NCI-H2171 (cell line): ENCODE measurements at regions not wholly inside any gene's neighbourhood (a gene's known extent, or its start where the extent isn't known, plus 50 kb on each side); places are given as distances from the start of the nearest gene placed in this dataset.
"Not testable (repeated sequence)": the region's sequence is repeated elsewhere in the genome, so short reads cannot be mapped to it uniquely, and the experiment has no call there.

Source experiments
- DNase-seq: peaks from one replicate; lab custom pipeline; 2025; lab: John Stamatoyannopoulos, UW

DNA sequence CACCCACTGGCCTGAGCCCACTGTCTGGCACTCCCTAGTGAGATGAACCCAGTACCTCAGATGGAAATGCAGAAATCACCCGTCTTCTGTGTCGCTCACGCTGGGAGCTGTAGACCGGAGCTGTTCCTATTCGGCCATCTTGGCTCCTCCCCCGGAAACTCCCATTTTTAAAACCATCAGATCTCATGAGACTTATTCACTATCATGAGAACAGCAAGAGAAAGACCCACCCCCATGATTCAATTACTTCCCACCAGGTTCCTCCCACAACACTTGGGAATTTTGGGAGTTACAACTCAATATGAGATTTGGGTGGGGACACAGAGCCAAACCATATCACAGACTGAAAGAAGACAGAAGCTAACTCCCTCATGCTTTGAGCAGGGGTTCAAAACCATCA, 134.5 kb downstream of the SLC39A8 start:
- not testable (repeated sequence) for DNase-seq

DNA sequence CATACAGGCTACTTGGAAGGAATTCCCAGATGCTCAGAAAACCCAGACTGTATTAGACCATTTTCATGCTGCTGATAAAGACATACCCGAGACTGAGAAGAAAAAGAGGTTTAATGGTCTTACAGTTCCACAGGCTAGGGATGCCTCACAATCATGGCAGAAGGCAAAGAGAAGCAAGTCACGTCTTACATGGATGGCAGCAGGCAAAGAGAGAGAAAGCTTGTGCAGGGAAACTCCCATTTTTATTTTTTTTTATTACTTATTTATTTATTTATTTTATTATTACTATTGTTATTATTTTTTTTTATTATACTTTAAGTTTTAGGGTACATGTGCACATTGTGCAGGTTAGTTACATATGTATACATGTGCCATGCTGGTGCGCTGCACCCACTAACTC, 140.6 kb downstream of the SLC39A8 start:
- not testable (repeated sequence) for DNase-seq

DNA sequence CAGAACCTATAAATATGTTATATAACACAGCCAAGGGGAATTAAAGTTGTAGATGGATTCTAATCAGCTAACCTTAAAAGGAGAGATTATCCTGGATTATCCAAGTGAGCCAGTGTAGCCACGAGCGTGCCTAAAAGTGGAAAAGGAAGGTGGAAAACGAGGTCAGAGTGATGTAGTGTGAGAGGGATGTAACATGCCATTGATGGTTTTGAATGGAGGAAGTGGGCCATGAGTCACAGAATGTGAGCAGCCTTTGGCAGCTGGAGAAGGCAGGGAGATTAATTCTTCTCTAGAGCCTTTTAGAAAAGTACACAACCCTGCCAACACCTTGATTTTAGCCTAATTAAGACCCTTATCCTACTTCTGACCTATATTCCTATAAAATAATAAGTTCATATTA, 149.1 kb downstream of the SLC39A8 start:
- no peak for DNase-seq

DNA sequence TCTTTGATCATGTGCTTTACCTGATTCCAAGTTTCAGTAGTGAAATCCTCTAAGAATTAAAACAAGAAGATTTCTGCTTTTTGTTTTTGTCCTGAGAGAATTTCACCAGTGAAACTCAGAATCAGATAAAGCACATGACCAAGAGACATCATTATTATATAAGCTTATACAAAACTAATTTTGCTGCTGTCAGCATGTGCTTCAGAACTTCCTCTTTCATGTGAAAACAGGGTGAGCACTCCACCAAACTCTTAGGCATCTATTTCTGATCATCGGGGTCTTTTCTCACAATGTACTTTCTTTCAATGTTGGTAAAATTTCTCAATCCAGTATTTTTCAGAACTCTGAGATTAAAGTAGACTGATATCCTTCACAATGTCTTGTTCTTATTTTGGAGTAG, 152.1 kb downstream of the SLC39A8 start:
- no peak for DNase-seq

DNA sequence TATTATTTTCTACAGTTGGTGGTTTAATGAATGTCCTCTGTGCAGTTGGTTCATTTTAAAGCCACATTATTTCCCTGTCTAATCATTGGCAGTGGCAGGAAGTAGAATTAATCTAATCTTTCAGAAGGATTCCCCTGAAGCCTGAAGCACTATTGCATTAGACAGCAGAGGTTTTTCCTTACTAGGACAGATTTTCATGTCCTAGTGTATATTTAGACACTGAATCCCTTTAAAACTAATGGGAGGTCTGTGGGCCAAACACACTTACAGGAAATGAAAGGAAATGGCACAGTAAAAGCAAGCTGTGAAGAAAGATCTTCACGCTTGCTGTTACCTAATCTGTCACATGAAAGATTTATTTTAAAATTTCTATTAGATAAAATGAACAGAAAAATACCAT, 165.2 kb downstream of the SLC39A8 start:
- DNase-seq = no peak

DNA sequence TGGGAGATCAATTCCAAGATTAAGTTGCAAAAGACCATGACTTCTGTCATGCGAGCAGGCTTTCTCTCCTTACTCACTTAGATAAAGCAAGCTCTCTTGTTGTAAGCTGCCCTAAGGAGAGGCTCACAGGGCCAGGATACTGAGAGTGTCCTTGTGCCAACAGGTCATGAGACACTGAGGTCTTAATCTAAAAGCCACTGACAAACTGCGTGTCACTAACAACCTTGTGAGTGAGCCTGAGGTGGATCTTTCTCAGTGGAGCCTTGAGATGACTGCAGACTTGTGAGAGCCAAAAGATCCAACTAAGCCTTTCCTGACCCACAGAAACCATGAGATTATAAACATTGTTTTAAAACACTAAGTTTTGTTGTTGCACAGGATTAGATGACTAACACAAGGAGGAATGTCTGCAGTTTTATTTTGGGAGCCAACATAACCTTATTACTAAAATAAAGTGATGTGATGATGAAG, 170.5 kb downstream of the SLC39A8 start:
- no peak for DNase-seq

DNA sequence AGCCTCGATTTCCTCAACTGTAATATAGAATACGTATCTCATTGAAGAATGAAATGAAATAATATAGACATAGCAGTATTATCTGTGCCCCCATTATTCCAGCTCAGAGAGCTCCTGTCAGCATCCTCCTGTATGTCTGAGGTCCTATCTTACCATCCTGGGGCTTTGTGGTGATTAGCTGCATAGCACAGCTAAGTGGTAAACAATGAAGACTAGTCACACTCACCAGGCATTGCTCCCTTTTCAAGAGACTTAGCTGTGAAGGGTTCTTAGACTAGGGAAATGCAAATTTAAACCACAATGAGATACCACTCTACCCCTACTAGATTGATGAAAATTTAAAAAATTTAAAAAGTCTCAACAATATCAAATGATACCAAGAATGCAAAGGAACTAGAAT, 172.9 kb downstream of the SLC39A8 start:
- no peak for DNase-seq

DNA sequence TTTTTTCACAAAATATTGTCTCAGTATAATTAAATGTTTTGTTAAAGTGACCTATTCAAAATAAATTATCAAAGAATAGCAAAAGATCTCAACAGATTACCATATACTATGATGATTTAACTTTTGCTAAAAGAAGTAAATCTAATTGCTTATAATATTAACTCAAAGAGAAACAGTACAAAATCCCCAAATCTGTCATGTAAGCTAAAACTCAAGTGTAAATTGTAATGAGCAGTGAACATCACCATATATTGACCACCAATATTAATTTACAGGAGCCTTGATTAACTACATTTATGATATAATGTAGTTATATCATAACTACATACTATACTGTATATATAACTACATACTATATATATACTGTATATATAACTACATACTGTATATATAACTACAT, 174.4 kb downstream of the SLC39A8 start:
- DNase-seq = no peak

DNA sequence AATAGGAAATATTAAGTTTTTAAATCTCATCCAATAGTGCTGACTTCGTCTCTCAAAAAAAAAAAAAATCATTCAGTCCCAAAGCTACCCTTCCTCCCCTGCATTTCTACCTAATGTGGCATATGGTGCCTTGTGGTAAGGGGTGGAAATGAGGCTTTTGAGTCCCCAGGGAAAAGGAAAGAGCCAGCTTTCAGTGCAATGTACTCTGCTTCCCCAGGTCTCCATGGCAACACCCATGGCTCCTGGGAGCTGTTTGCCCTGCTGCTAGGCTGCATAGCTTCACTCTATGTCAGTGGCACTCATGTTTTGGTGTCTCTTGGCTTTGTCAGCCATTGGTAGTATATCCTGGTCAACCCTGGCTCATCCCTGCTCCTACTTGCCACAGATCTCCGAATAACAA, 175.9 kb downstream of the SLC39A8 start:
- DNase-seq = peak; percentile 89

DNA sequence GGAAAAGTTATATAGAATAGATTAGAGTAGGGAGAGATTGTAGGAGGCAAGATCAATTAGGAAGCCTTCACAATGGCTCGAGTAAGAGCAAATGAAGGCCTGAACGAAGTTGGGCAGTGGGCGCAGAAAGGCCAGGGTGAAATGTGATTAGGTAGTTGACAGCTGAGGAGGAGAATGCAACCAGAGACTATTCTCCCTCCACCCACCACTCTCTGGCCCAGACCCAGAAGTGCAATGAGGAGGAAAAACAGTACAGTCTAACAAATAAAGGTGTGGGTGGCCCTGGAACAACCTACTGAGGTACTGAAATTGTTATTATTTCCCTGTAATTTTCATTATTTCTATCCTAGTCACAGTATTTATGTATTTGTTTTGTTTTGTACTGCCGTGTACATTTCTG, 176.7 kb downstream of the SLC39A8 start:
- DNase-seq = peak; percentile 61

DNA sequence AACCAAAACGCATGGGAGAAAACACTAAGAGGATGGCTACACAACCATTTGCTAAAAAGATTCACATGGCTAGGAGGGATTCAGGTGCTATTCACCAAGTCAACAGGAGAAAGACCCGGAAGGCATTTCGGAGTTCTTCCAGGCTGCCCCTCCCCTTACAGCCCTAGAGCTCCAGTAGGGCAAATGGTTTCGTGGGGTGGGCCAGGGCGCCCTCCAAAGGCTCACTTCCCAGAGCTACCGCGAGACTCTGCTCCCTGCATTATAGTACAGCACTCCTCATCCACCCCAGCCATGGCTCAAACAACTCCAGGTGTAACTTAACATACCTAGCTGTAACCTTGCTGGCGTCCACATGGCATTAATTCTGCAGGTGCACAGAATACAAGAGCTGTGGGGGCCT, 179.7 kb downstream of the SLC39A8 start:
- no peak for DNase-seq

DNA sequence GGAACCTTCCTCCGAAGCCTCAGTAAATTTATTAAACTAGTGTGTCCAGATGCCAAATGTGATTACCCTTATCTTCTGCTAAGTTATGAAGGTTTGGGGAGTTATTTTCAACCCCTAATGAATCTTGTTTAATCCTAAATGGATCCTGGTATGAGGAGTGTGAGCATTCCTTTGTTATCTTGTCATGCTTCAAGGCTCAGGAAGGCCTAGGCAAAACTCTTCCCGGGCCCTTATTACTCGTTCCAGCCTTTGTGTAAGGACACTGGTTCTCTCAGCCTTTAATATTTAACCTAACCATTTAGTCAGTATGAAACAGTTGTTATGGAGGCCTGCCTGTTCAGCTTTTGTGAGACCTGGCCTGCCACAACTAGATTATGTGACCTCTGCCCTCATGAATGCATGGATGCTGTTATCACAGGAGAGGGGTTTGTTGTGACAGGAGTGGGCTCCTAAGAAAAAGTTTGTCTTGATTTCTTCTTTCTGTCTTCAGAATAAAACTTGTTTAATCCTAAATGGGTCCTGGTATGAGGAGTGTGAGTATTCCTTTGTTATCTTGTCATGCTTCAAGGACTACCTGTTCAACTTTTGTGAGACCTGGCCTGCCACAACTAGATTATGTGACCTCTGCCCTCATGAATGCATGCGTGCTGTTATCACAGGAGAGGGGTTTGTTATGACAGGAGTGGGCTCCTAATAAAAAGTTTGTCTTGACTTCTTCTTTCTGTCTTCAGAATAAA, 181.7 kb downstream of the SLC39A8 start:
- DNase-seq = no peak

DNA sequence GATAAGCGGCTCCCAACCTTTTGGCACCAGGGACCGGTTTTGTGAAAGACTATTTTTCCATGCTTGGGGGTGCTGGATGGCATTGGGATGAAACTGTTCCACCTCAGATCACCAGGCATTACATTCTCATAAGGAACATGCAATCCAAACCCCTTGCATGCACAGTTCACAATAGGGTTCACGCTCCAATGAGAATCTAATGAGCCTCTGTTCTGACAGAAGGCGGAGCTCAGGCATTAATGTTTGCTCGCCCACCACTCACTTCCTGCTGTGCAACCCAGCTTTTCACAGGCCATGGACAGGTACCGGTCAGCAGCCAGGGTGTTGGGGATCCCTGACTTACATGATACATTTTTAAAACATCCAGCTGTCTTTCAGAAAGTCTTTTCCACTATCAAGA, 187.3 kb downstream of the SLC39A8 start:
- DNase-seq = peak; percentile 39

DNA sequence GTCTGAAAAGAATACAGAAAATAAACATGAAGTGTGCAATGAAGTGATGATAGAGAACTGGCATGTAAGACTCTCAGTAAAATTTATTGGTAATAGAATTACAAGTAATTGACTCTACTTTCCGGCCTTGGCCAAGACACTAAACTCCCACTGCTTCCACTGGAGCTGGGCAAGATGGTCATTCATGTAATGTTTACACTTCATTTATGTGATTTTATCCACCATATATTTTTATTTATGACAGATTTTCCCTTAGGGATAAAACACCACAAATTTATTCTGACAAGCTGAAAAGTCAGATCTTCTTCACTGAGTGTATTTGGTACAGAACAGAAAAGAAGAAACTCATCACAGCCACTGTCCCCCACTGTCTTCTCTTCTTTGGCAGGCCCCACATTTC, 191.9 kb downstream of the SLC39A8 start:
- no peak for DNase-seq

DNA sequence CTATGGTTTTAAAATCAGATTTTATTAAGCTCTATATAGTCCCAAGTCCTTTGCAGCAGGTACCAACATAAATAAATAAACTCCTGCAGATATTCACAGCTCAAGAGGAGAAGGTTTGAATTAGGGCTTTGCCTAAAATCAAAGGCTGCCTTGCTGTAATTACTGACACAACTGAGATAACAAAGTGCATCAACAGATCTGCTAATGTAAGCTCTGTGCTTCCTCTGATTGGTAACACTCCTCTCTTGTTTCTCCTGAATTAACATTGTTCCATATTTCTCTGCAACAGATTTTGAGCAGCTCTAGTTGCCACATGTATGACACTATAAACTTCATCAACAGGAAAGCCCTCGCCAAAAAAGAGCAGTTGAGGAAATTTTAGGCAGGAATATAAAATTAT, 193.6 kb downstream of the SLC39A8 start:
- no peak for DNase-seq

DNA sequence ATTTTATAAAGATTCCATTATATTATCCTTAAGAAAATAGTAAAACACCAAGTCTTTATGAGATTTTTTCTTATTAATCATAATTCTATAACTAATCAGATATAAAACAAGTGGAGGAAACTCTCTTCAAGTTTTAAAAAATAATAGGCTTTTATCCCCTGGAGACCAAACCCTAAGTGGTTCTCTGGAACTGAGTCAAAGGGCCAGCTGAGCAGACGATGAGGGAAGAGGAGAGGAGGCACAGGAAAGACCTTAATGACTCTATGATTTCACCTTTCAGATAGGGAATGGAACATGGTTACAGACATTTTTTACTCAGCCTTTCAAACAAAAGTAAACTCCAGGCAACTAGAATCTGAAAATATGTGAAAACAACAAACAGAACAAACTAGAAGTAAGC, 201.8 kb downstream of the SLC39A8 start:
- DNase-seq = no peak

DNA sequence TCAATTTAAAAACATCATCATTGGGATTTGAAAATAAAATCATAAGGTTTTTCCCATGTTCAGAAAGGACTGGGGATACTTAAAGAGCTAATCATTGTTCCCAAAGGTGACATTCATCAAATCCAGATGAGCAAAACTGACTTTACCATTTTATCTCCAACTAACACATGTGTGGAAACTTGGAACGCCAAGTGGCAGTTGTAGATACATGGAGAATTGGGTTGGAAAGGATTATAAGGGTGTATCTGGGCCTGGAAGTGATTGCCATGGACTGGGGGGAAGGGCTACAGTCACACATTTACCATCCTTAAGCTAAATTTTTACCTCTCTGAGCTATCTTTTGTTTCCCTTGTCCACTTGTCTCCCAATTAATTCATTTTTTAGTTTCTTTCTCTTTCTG, 203.4 kb downstream of the SLC39A8 start:
- no peak for DNase-seq

DNA sequence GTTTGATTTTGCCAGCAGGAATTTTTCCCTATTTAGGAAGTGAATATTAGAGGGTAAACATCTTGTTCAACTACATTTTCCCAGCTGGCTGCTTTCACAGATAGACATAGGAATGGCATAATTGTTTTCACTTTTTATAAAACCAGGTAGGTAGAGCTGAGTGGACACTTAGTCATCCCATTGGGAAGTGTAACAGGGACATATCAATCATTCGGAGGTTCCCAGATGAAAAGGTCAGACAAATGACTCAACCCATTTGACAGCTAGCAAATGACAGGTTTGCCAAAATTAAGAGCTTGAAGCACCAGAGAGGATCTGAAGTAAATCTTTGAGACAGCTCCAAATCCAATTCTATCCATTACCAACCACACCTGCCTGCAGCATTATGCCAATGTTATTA, 205.3 kb downstream of the SLC39A8 start:
- no peak for DNase-seq

DNA sequence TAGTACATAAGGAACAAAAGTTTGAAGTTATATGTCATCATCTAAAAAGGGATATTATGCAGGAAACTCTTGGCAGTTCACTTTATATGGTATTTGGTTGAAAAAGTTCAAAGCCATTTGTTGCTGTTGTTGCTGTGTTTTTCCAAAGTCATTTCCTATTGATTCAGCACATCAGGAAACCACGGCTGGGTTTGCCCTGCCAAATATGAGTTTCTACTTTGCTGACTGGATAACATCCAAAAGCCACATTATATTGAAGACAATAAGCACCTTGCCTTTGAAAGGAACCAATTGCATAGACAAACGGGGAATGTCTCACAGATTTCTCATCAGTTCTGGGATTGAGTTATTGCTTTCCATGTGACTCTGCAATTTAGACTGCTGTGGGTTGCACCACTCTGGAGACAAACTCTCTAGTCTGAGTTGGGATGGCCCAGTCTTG, 206.1 kb downstream of the SLC39A8 start:
- no peak for DNase-seq

DNA sequence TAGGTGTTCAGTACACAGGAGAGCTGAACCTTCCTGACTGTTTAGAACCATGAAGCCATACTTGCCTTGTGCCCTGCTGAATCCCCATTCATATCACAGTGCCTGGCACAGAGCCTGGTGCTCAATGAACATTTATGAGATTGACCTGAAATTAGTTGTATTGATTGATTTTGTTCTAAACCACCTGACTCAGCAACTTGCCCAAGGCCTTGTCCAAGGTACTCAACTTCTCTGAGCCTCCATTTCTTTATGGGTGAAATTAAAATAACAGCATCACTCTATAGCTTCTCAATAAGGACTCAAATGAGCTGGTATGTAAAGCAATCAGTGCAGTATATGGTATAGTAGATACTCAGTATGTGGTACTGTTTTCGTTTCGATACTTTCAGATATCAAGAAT, 208.1 kb downstream of the SLC39A8 start:
- no peak for DNase-seq

DNA sequence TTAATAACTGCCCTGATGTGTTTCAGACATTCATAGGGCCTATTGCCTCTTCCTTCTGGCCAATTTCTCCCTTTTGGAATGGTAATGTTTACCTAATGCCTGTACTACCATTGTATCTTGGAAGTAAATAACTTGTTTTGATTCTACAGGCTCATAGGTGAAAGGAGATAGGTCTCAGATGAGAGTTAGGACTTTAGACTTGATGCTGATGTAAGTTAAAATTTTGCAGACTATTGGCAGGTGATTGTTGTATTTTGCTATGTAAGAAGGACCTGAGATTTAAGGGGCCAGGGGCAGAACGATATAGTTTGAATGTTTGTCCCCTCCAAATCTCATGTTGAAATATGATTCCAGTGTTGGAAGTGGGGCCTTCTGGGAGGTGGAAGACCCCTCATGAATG, 215.5 kb downstream of the SLC39A8 start:
- DNase-seq = no peak
